ENCODE measurements at regions not wholly inside any gene's neighbourhood (a gene's known extent, or its start where the extent isn't known, plus 50 kb on each side); places are given as distances from the start of the nearest gene placed in this dataset.
"Not testable (repeated sequence)": the region's sequence is repeated elsewhere in the genome, so short reads cannot be mapped to it uniquely, and the experiment has no call there.

DNA sequence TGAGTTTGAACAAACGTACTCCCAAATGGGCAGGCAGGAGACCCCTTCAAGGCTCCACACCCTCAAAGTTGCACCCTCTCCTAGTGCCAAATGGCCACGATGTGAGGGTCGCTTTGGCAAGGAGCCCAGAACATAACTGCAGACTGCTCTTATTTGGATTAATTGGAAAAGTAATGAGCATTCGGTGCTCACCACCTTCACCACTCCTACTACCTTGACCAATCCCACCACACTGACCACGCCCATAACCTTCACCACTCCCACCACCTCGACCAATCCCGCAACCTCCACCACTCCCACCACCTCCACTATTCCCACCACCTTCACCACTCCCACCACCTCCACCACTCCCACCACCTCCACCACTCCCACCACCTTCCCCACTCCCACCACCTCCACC, 94.7 kb upstream of the PAX2 start:
- no peak for TF ChIP-seq POLR2A (IDR thresholded peaks at IDR 0.05)
- TF ChIP-seq, protein P1, sequence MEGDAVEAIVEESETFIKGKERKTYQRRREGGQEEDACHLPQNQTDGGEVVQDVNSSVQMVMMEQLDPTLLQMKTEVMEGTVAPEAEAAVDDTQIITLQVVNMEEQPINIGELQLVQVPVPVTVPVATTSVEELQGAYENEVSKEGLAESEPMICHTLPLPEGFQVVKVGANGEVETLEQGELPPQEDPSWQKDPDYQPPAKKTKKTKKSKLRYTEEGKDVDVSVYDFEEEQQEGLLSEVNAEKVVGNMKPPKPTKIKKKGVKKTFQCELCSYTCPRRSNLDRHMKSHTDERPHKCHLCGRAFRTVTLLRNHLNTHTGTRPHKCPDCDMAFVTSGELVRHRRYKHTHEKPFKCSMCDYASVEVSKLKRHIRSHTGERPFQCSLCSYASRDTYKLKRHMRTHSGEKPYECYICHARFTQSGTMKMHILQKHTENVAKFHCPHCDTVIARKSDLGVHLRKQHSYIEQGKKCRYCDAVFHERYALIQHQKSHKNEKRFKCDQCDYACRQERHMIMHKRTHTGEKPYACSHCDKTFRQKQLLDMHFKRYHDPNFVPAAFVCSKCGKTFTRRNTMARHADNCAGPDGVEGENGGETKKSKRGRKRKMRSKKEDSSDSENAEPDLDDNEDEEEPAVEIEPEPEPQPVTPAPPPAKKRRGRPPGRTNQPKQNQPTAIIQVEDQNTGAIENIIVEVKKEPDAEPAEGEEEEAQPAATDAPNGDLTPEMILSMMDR (IDR thresholded peaks at IDR 0.05), result no peak
- ATAC-seq (no peak), DNase-seq (no peak)
- no peak overlapping the region for H3K4me3 ChIP-seq
- peaks cover 13 to 81% (median 50%) of the 10 kb centered on the region in 9 donors for H3K27me3 ChIP-seq
- H3K4me1 ChIP-seq, result peaks cover 0 to 19% (median 5%) of the 10 kb centered on the region in 12 donors
- no peaks in the 10 kb centered on the region for H3K9me3 ChIP-seq
- intact Hi-C loops (cut with DNase I), result no loop called here
- no peak overlapping the region for H3K27ac ChIP-seq
- no peaks in the 10 kb centered on the region for H3K36me3 ChIP-seq
- WGBS, 4 donors, result 82 to 90% (median 87%) methylated on average over 6 to 7 of the region's 7 CpGs

DNA sequence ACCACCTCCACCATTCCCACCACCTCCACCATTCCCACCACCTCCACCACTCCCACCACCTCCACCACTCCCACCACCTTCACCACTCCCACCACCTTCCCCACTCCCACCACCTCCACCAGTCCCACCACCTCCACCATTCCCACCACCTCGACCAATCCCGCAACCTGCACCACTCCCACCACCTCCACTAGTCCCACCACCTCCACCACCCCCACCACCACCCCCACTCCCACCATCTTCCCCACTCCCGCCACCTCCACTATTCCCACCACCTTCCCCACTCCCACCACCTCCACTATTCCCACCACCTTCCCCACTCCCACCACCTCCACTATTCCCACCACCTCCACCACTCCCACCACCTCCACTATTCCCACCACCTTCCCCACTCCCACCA, 94.3 kb upstream of the PAX2 start:
- peaks cover 0 to 23% (median 6%) of the 10 kb centered on the region in 12 donors for H3K4me1 ChIP-seq
- intact Hi-C loops (cut with DNase I); DNase-seq; H3K4me3 ChIP-seq; H3K36me3 ChIP-seq; ATAC-seq; H3K9me3 ChIP-seq; H3K27ac ChIP-seq: not testable (repeated sequence)
- peaks cover 17 to 82% (median 54%) of the 10 kb centered on the region in 9 donors for H3K27me3 ChIP-seq
- WGBS, 4 donors, result 83 to 99% (median 96%) methylated on average over 3 of the region's 3 CpGs

DNA sequence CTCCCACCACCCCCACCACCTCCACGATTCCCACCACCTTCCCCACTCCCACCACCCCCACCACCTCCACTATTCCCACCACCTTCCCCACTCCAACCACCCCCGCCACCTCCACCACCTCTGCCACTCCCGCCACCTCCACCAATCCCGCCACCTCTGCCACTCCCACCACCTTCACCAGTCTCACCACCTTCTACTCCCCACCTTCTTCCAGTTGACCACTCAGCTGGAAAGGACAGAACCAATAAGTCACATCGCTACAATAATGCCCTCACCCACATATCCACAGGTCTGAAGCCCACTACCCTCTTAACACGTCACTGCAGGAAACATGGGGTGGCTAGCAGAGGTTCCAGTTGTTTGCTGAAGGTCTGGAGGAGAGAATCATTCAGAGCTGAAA, 93.5 kb upstream of the PAX2 start:
- no peak overlapping the region for H3K4me3 ChIP-seq
- no peak overlapping the region for H3K27ac ChIP-seq
- WGBS, 4 donors, result 89 to 90% (median 90%) methylated on average over 4 to 6 of the region's 6 CpGs
- H3K36me3 ChIP-seq, result no peaks in the 10 kb centered on the region
- ATAC-seq (no peak), DNase-seq (no peak)
- peaks cover 0 to 29% (median 6%) of the 10 kb centered on the region in 12 donors for H3K4me1 ChIP-seq
- intact Hi-C loops (cut with DNase I), result no loop called here
- peaks cover 25 to 81% (median 56%) of the 10 kb centered on the region in 9 donors for H3K27me3 ChIP-seq
- no peaks in the 10 kb centered on the region for H3K9me3 ChIP-seq
- no peak for TF ChIP-seq POLR2A (IDR thresholded peaks at IDR 0.05)
- TF ChIP-seq, protein P1 (IDR thresholded peaks at IDR 0.05), result no peak

DNA sequence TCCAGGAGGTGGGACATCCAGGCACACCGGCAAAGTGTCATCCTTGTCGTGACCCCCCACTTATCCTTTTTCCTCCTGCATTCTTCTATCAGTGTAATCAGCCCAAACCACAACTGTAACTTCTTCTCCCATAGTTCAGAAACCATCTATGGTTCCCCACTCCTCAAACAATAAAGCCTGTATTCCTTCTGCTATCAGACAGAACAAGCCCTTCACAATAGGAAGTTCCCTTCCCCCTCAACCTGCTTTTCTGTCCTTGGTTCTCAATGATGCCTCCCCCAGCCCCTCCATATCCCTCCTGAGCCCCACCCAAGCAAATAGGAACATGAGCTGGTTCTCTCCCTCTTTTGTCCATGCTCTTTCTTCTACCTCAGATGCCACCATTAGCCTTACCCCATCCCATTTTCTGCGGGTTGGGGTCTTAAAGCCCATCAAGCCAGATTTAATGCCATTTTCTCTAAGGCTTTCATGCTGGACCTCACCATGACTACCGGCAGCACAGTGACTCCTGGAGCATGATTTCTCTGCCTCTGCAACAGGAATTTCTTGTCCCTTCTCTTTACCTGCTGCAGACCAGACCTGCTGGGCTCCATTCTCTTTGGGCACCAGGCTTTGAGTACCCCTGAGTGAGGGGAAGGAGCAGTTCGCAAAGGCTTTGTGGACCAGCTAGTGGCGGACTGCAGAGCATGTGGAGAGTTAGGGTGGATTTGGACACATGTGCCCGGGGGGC, 92.8 kb upstream of the PAX2 start:
- H3K27ac ChIP-seq, result no peak overlapping the region
- H3K4me3 ChIP-seq, result no peak overlapping the region
- peaks cover 28 to 82% (median 57%) of the 10 kb centered on the region in 9 donors for H3K27me3 ChIP-seq
- no peaks in the 10 kb centered on the region for H3K36me3 ChIP-seq
- DNase-seq (no peak), ATAC-seq (no peak)
- TF ChIP-seq, protein P1 (IDR thresholded peaks at IDR 0.05), result no peak
- TF ChIP-seq POLR2A (IDR thresholded peaks at IDR 0.05), result no peak
- no peaks in the 10 kb centered on the region for H3K9me3 ChIP-seq
- WGBS, 4 donors, result 51 to 62% (median 57%) methylated on average over 7 of the region's 7 CpGs
- H3K4me1 ChIP-seq, result peaks cover 0 to 29% (median 6%) of the 10 kb centered on the region in 12 donors
- intact Hi-C loops (cut with DNase I), result no loop called here
